PC-3 (cell line): ENCODE measurements at regions not wholly inside any gene's neighbourhood (a gene's known extent, or its start where the extent isn't known, plus 50 kb on each side); places are given as distances from the start of the nearest gene placed in this dataset.

Experiments
- ATAC-seq: fragments of 200-7000 bp; cut with Tn5 transposase; 2 replicates; pipeline ENCODE4 v1.9.1; 2020; ENCODE audit warnings: mild to moderate bottlenecking, moderate library complexity
- BruUV-seq: library from RNA; stranded (reverse); fragments of 400-500 nt; replicated peaks from 2 replicates; lab custom pipeline; 2021; lab: Mats Ljungman, UMichigan
- CTCF ChIA-PET: fragments of 300-600 bp; sonication (Branson Sonifier 250); formaldehyde crosslinking; loops from one replicate; lab custom pipeline; 2022; ENCODE audit warnings: antibody characterized with exemption; lab: Charles Lee
- POLR2A ChIA-PET: fragments of 300-600 bp; sonication (Branson Sonifier 250); formaldehyde crosslinking; loops from one replicate; lab custom pipeline; 2022; ENCODE audit warnings: antibody characterized with exemption; ENCODE audit not compliant: unreplicated experiment; lab: Charles Lee
- DNase-seq: peaks from one replicate; pipeline ENCODE4 v3.0.0-alpha.2; 2015
- H2AFZ ChIP-seq: fragments of 300-600 bp; sonication (generic); 2 replicates; pipeline ENCODE4 v1.6.0; 2016; ENCODE audit warnings: antibody characterized with exemption, low read length
- H3F3A ChIP-seq: fragments of 300-600 bp; sonication (generic); one replicate; pipeline ENCODE4 v1.6.0; 2017; ENCODE audit warnings: antibody characterized with exemption, low read length, control low read depth, mild to moderate bottlenecking; ENCODE audit not compliant: unreplicated experiment
- H3K27ac ChIP-seq: fragments of 300-600 bp; sonication (generic); 2 replicates; pipeline ENCODE4 v1.5.1; 2016; ENCODE audit warnings: mild to moderate bottlenecking, low read length
- H3K27me3 ChIP-seq: fragments of 300-600 bp; sonication (generic); 2 replicates; pipeline ENCODE4 v1.6.1; 2016; ENCODE audit warnings: low read length, mixed read lengths
- H3K36me3 ChIP-seq: fragments of 300-600 bp; sonication (generic); 2 replicates; pipeline ENCODE4 v1.6.1; 2016; ENCODE audit warnings: low read depth, mixed run types, low read length, mixed read lengths
- H3K4me1 ChIP-seq: fragments of 300-600 bp; sonication (generic); 2 replicates; pipeline ENCODE4 v1.5.1; 2016; ENCODE audit warnings: low read length; ENCODE audit not compliant: insufficient read depth
- H3K4me2 ChIP-seq: fragments of 300-600 bp; sonication (generic); 2 replicates; pipeline ENCODE4 v1.6.0; 2016; ENCODE audit warnings: low read length
- H3K4me3 ChIP-seq: fragments of 300-600 bp; sonication (generic); 2 replicates; pipeline ENCODE4 v1.5.1; 2016; ENCODE audit warnings: mild to moderate bottlenecking, low read length, mixed read lengths
- H3K79me2 ChIP-seq: fragments of 300-600 bp; sonication (generic); 2 replicates; pipeline ENCODE4 v1.6.1; 2017; ENCODE audit warnings: low read length, mixed read lengths
- H3K9ac ChIP-seq: fragments of 300-600 bp; sonication (generic); 2 replicates; pipeline ENCODE4 v1.6.0; 2016; ENCODE audit warnings: mild to moderate bottlenecking, low read length
- H3K9me2 ChIP-seq: fragments of 300-600 bp; sonication (generic); replicated peaks from 2 replicates; pipeline ENCODE4 v1.6.1; 2016; ENCODE audit warnings: mixed run types, low read length, mixed read lengths
- H3K9me3 ChIP-seq: fragments of 300-600 bp; sonication (generic); 2 replicates; pipeline ENCODE4 v1.6.1; 2016; ENCODE audit warnings: low read length, mixed read lengths
- H4K20me1 ChIP-seq: fragments of 300-600 bp; sonication (generic); 2 replicates; pipeline ENCODE4 v1.6.1; 2016; ENCODE audit warnings: low read length, mixed read lengths
- CTCF ChIP-seq: fragments of 300-600 bp; sonication (generic); conservative IDR thresholded peaks from 2 replicates; pipeline ENCODE4 v1.5.1; 2017; ENCODE audit warnings: antibody characterized with exemption, low read depth, mild to moderate bottlenecking, low read length
- EZH2 ChIP-seq: fragments of 300-600 bp; sonication (generic); IDR thresholded peaks from one replicate; pipeline ENCODE4 v1.6.1; 2017; ENCODE audit warnings: antibody characterized with exemption, mild to moderate bottlenecking, low read length; ENCODE audit not compliant: unreplicated experiment
- EZH2phosphoT487 ChIP-seq: fragments of 300-600 bp; sonication (generic); IDR thresholded peaks from 2 replicates; pipeline ENCODE4 v1.6.1; 2018; ENCODE audit warnings: mild to moderate bottlenecking, antibody characterized with exemption, low read length, borderline replicate concordance
- intact Hi-C: fragments of 100-400 bp; cut with micrococcal nuclease; formaldehyde crosslinking; loops from 2 replicates; pipeline ENCODE4 v1.9.0; 2023

GRCh38 chr11:45457649-45458048 is 171.5 kb upstream of the SYT13 start:
- BruUV-seq, result no TSS peak

GRCh38 chr11:45456686-45457085 is 170.5 kb upstream of the SYT13 start:
- Histone ChIP-seq H3K4me1 (no peaks in the 10 kb centered on the region), H3K9ac (no peak overlapping the region), H3K27me3 (0 out of 2 replicates have a peak, but pooled peaks cover 4% of the 10 kb centered on the region), H3K9me2 (no peaks in the 10 kb centered on the region), H4K20me1 (no peaks in the 10 kb centered on the region), H3K36me3 (no peaks in the 10 kb centered on the region), H3K4me3 (no peak overlapping the region), H3K9me3 (no peaks in the 10 kb centered on the region), H3K4me2 (no peak overlapping the region), H2AFZ (no peak overlapping the region), H3K27ac (no peak overlapping the region), H3K79me2 (no peaks in the 10 kb centered on the region), H3F3A (no peaks in the 10 kb centered on the region)
- intact Hi-C loops, result no loop called here
- no peak for TF ChIP-seq EZH2phosphoT487
- TF ChIP-seq EZH2, result no peak
- no peak for TF ChIP-seq CTCF
- ATAC-seq (no peak), DNase-seq (no peak)
- no TSS peak for BruUV-seq
- ChIA-PET CTCF (no interaction called here), POLR2A (no interaction called here)

More at GRCh38 chr11:45457649-45458048, 171.5 kb upstream of the SYT13 start:
- Histone ChIP-seq H3K27ac (no peak overlapping the region), H3K36me3 (no peaks in the 10 kb centered on the region), H3K9me3 (no peaks in the 10 kb centered on the region), H3K27me3 (0 out of 2 replicates have a peak, but pooled peaks cover 4% of the 10 kb centered on the region), H3K9me2 (no peaks in the 10 kb centered on the region), H3K4me2 (no peak overlapping the region), H3F3A (no peaks in the 10 kb centered on the region), H3K4me1 (no peaks in the 10 kb centered on the region), H4K20me1 (no peaks in the 10 kb centered on the region), H2AFZ (no peak overlapping the region), H3K4me3 (no peak overlapping the region), H3K79me2 (no peaks in the 10 kb centered on the region), H3K9ac (no peak overlapping the region)
- TF ChIP-seq CTCF (no peak), EZH2phosphoT487 (no peak), EZH2 (no peak)
- intact Hi-C loops, result no loop called here
- DNase-seq (no peak), ATAC-seq (no peak)
- ChIA-PET POLR2A (no interaction called here), CTCF (no interaction called here)

GRCh38 chr11:45455536-45455935 is 169.4 kb upstream of the SYT13 start:
- Histone ChIP-seq H3K27me3 (0 out of 2 replicates have a peak, but pooled peaks cover 4% of the 10 kb centered on the region), H4K20me1 (no peaks in the 10 kb centered on the region), H3K4me1 (no peaks in the 10 kb centered on the region), H3K4me3 (no peak overlapping the region), H3K9ac (no peak overlapping the region), H3K79me2 (no peaks in the 10 kb centered on the region), H3K36me3 (no peaks in the 10 kb centered on the region), H3F3A (no peaks in the 10 kb centered on the region), H3K9me2 (no peaks in the 10 kb centered on the region), H2AFZ (no peak overlapping the region), H3K27ac (no peak overlapping the region), H3K4me2 (no peak overlapping the region), H3K9me3 (no peaks in the 10 kb centered on the region)
- intact Hi-C loops, result no loop called here
- no TSS peak for BruUV-seq
- POLR2A ChIA-PET, result no interaction called here
- no peak for ATAC-seq
- DNase-seq, result no peak
- CTCF ChIA-PET, result no interaction called here
- TF ChIP-seq EZH2phosphoT487, result no peak
- TF ChIP-seq EZH2, result no peak
- no peak for TF ChIP-seq CTCF
